Adrenal gland (tissue), 5 donors: ENCODE measurements at regions not wholly inside any gene's neighbourhood (a gene's known extent, or its start where the extent isn't known, plus 50 kb on each side); places are given as distances from the start of the nearest gene placed in this dataset.

ENCODE experiments used
- CTCF ChIP-seq, 6 experiments: fragments of 450-650 bp in 4 of 6; fragments of 200-600 bp in 2 of 6; sonication (generic) in 1 of 6; IDR thresholded peaks; 1 replicate in 5 of 6; 2 replicates in 1 of 6; pipeline versions ENCODE4 v1.5.1 to v1.8.0; 2016 to 2021; ENCODE audit warnings: antibody characterized with exemption in 6 of 6, mild to moderate bottlenecking in 2 of 6, moderate library complexity in 1 of 6
- POLR2A ChIP-seq, 2 donors: fragments of 450-650 bp; IDR thresholded peaks; one replicate each; pipeline ENCODE4 v1.6.1; 2017; ENCODE audit warnings: antibody characterized with exemption in 2 of 2, mild to moderate bottlenecking in 2 of 2, moderate library complexity in 1 of 2
- donor health status: DM: no; HTN: no; CAD: no.

DNA sequence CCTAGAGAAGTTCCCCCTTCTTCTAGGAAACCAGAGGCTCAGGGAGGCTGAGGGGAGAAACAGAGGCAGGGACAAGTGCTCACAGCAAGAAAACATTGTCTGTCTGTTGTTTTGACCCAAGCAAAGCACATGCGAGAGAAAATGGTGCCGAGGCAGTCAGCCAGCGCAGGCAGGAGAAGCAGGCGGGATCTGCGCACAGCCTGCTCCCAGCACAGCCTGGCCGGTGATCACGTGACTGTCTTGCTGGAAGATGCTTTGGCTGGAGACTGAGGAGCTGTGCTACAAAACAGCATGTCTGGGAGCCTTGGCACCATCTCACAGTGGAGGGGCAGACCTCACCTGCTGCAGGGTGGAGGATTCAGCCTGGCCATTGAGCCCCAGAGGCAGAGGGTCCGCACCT lies 93.7 kb upstream of the MYCN start:
- TF ChIP-seq CTCF (IDR thresholded peaks at IDR 0.05) (no peak), POLR2A (IDR thresholded peaks at IDR 0.05) (no peak)
